Esophagus (tissue), 2 donors: ENCODE measurements at regions not wholly inside any gene's neighbourhood (a gene's known extent, or its start where the extent isn't known, plus 50 kb on each side); places are given as distances from the start of the nearest gene placed in this dataset.

Experiments
- H3K27ac ChIP-seq, 2 donors: one replicate each; pipeline ENCODE4 v1.5.1; 2013; ENCODE audit warnings: low read depth in 2 of 2, mild to moderate bottlenecking in 2 of 2, inconsistent platforms in 1 of 2, low read length in 1 of 2, moderate library complexity in 1 of 2
- H3K27me3 ChIP-seq, 2 donors: one replicate each; pipeline ENCODE4 v1.6.1; 2013; ENCODE audit warnings: low read length in 2 of 2, control low read depth in 1 of 2, mild to moderate bottlenecking in 1 of 2; ENCODE audit not compliant: insufficient read depth in 2 of 2, control insufficient read depth in 1 of 2
- H3K36me3 ChIP-seq, 2 donors: one replicate each; pipeline ENCODE4 v1.6.1; 2013; ENCODE audit warnings: low read length in 1 of 2; ENCODE audit not compliant: control insufficient read depth in 2 of 2, insufficient read depth in 2 of 2
- H3K4me1 ChIP-seq, 2 donors: one replicate each; pipeline ENCODE4 v1.6.1; 2013; ENCODE audit warnings: low read length in 1 of 2; ENCODE audit not compliant: control insufficient read depth in 2 of 2, insufficient read depth in 2 of 2
- H3K4me3 ChIP-seq, 2 donors: one replicate each; pipeline ENCODE4 v1.5.1; 2013; ENCODE audit warnings: low read length in 2 of 2, mild to moderate bottlenecking in 2 of 2, low read depth in 1 of 2, moderate library complexity in 1 of 2
- H3K9me3 ChIP-seq, 2 donors: one replicate each; pipeline ENCODE4 v1.6.1; 2013; ENCODE audit warnings: mild to moderate bottlenecking in 2 of 2, low read depth in 1 of 2, low read length in 1 of 2, moderate library complexity in 1 of 2; ENCODE audit not compliant: control insufficient read depth in 2 of 2, insufficient read depth in 1 of 2
- WGBS, 2 donors: extraction: QIAGEN DNeasy Blood & Tissue Kit; methylation state at CpG; one replicate each; pipeline ENCODE4 v1.1.7; 2013; 5-methylcytosine and 5-hydroxymethylcytosine counted together
- donor health status: healthy with polysubstance abuse.
- donor health status: Bipolar disorder and iron deficiency.

GRCh38 chr3:168730073-168730472, 634.3 kb upstream of the GOLIM4 start:
- Histone ChIP-seq H3K27me3 (no peaks in the 10 kb centered on the region), H3K4me3 (no peak overlapping the region), H3K36me3 (no peaks in the 10 kb centered on the region), H3K9me3 (peaks cover 0 to 4% of the 10 kb centered on the region in 2 donors), H3K27ac (no peak overlapping the region), H3K4me1 (no peaks in the 10 kb centered on the region)
- 62 to 82% methylated on average over 3 of the region's 3 CpGs for WGBS, 2 donors

GRCh38 chr3:168722091-168722490, 626.4 kb upstream of the GOLIM4 start:
- Histone ChIP-seq H3K36me3 (no peaks in the 10 kb centered on the region), H3K9me3 (no peaks in the 10 kb centered on the region)

GRCh38 chr3:168714609-168715240, 619.0 kb upstream of the GOLIM4 start:
- 58 to 70% methylated on average over 1 of the region's 1 CpG for WGBS, 2 donors

More at GRCh38 chr3:168722091-168722490, 626.4 kb upstream of the GOLIM4 start:
- Histone ChIP-seq H3K27me3 (no peaks in the 10 kb centered on the region), H3K4me3 (no peak overlapping the region), H3K27ac (no peak overlapping the region), H3K4me1 (no peaks in the 10 kb centered on the region)

GRCh38 chr3:168709073-168709472, 613.3 kb upstream of the GOLIM4 start:
- 55 to 65% methylated on average over 9 of the region's 9 CpGs for WGBS, 2 donors
- no peaks in the 10 kb centered on the region for H3K9me3 ChIP-seq
- H3K27me3 ChIP-seq, result no peaks in the 10 kb centered on the region
- H3K27ac ChIP-seq, result no peak overlapping the region
- H3K36me3 ChIP-seq, result no peaks in the 10 kb centered on the region
- H3K4me1 ChIP-seq, result no peaks in the 10 kb centered on the region
- H3K4me3 ChIP-seq, result no peak overlapping the region

More at GRCh38 chr3:168714609-168715240, 619.0 kb upstream of the GOLIM4 start:
- Histone ChIP-seq H3K4me1 (no peaks in the 10 kb centered on the region), H3K27me3 (no peaks in the 10 kb centered on the region), H3K4me3 (no peak overlapping the region), H3K36me3 (no peaks in the 10 kb centered on the region), H3K9me3 (no peaks in the 10 kb centered on the region), H3K27ac (no peak overlapping the region)

GRCh38 chr3:168707900-168708299, 612.2 kb upstream of the GOLIM4 start:
- H3K27ac ChIP-seq, result no peak overlapping the region
- no peak overlapping the region for H3K4me3 ChIP-seq
- no peaks in the 10 kb centered on the region for H3K27me3 ChIP-seq
- H3K9me3 ChIP-seq, result no peaks in the 10 kb centered on the region
- no peaks in the 10 kb centered on the region for H3K36me3 ChIP-seq
- no peaks in the 10 kb centered on the region for H3K4me1 ChIP-seq
- 61 to 83% methylated on average over 2 of the region's 2 CpGs for WGBS, 2 donors

GRCh38 chr3:168705412-168705811, 609.7 kb upstream of the GOLIM4 start:
- 88 to 91% methylated on average over 3 of the region's 3 CpGs for WGBS, 2 donors
- no peaks in the 10 kb centered on the region for H3K9me3 ChIP-seq
- no peaks in the 10 kb centered on the region for H3K4me1 ChIP-seq
- H3K36me3 ChIP-seq, result no peaks in the 10 kb centered on the region
- no peak overlapping the region for H3K4me3 ChIP-seq
- no peak overlapping the region for H3K27ac ChIP-seq
- H3K27me3 ChIP-seq, result no peaks in the 10 kb centered on the region

GRCh38 chr3:168696051-168696450, 600.3 kb upstream of the GOLIM4 start:
- WGBS, 2 donors, result 70 to 82% methylated on average over 3 of the region's 3 CpGs
- Histone ChIP-seq H3K4me3 (no peak overlapping the region), H3K4me1 (no peaks in the 10 kb centered on the region), H3K9me3 (no peaks in the 10 kb centered on the region), H3K27ac (no peak overlapping the region), H3K27me3 (no peaks in the 10 kb centered on the region), H3K36me3 (no peaks in the 10 kb centered on the region)

GRCh38 chr3:168693870-168694269, 598.1 kb upstream of the GOLIM4 start:
- no peak overlapping the region for H3K27ac ChIP-seq
- H3K9me3 ChIP-seq, result no peaks in the 10 kb centered on the region
- no peaks in the 10 kb centered on the region for H3K36me3 ChIP-seq
- H3K4me3 ChIP-seq, result no peak overlapping the region
- H3K27me3 ChIP-seq, result no peaks in the 10 kb centered on the region
- H3K4me1 ChIP-seq, result no peaks in the 10 kb centered on the region
- WGBS, 2 donors, result 62 to 70% methylated on average over 3 of the region's 3 CpGs

GRCh38 chr3:168688267-168688666, 592.5 kb upstream of the GOLIM4 start:
- Histone ChIP-seq H3K4me1 (no peaks in the 10 kb centered on the region), H3K27me3 (no peaks in the 10 kb centered on the region), H3K4me3 (no peak overlapping the region), H3K9me3 (no peaks in the 10 kb centered on the region), H3K27ac (no peak overlapping the region), H3K36me3 (no peaks in the 10 kb centered on the region)
- 71 to 72% methylated on average over 5 of the region's 5 CpGs for WGBS, 2 donors

- no peaks in the 10 kb centered on the region for H3K4me1 ChIP-seq
- H3K4me3 ChIP-seq, result no peak overlapping the region
- H3K36me3 ChIP-seq, result no peaks in the 10 kb centered on the region
- H3K27ac ChIP-seq, result no peak overlapping the region
- H3K27me3 ChIP-seq, result no peaks in the 10 kb centered on the region
- no peaks in the 10 kb centered on the region for H3K9me3 ChIP-seq
- WGBS, 2 donors, result 86 to 87% methylated on average over 6 of the region's 6 CpGs
Measured at GRCh38 chr3:168684519-168684918, 588.8 kb upstream of the GOLIM4 start.
